GM18867 (cell line): ENCODE measurements at regions not wholly inside any gene's neighbourhood (a gene's known extent, or its start where the extent isn't known, plus 50 kb on each side); places are given as distances from the start of the nearest gene placed in this dataset.

ENCODE experiments used
- ATAC-seq: cut with Tn5 transposase; IDR thresholded peaks from one replicate; pipeline ENCODE4 v1.9.1; 2021; ENCODE audit warnings: mild to moderate bottlenecking, moderate library complexity; ENCODE audit not compliant: unreplicated experiment

DNA sequence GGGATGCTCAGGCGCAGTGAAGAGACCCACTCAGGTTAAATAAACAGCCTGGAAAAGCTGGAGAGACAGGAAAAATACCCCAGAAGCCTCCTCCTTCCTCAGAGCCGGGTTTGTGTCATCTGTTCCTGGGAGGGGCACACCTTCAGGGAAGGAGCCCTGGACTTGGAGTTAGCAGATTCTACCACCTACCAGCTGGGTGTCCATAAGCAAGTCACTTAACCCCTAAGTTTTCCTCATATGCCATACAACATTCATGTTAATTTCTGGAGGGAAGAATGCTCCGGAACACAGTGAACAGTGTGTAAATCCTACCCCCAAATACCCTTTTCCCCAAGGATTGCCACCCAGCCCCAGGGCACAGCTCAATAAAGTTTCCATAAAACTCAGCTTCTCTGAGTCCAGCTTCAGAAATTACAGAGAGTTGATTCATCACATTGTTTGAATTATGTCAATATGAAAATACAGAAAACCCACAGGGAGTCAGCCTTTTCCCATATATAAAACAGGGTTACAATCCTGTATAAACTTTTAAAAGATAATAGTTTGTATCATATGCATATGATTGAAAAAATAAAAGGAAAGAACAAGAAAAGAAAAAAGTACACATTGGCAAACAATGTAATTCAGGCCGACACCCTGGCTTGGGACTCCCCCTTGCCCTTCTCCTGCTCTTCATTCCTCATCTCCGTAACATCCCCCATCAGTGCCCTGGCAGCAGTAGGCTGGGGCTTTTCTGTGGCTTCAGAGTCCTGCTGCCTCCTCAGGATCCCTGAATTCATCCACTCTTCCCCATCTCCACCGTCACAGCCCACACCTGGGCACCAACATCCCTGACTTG is 291.8 kb upstream of the USP24 start:
- ATAC-seq: no peak

DNA sequence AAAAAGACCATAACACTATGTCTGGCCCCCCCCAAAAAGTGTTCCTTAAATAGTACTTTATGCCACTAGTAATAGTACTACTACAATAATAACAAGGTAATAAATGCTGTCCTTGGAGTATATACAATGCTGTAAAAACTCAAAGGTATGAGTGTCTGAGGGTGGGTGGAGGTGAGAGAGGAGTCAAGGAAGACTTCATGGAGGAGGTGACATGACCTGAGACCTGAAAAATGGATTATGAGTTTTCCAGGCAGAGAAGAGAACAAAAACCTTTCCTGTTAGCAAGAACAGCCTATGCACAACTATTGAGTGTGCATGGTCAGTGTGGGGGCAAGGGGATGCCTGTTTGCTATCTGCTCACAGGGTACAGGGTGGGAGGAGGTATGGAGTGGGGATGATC is 290.2 kb upstream of the USP24 start:
- no peak for ATAC-seq

DNA sequence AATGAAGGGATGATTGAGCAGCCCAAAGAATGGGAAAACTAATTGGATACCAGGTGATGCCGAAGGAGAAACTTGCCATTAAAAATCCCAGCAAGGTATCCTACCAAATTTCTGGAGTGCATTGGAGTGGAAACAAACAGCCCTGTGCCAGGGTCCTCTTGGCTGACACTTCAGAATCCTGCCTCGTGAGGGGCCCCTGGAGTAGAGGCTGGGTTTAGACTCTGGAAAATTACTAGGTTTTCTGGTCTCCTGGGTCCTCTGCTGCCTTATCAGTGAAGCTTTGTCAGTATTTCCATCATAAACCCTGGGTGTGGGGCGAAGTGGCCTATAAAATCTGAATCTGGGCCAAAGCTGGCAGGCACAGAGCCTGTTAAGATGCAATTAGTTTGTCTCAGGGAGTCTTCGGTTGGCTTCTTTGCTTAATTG is 289.2 kb upstream of the USP24 start:
- no peak for ATAC-seq

GRCh38 chr1:55503663-55504305 is 288.6 kb upstream of the USP24 start:
- no peak for ATAC-seq

- ATAC-seq: no peak
These were observed 285.4 kb upstream of the USP24 start for GRCh38 chr1:55500601-55501000.

- no peak for ATAC-seq
These were observed 275.4 kb upstream of the USP24 start for GRCh38 chr1:55490547-55490946.

GRCh38 chr1:55484173-55484572 is 269.0 kb upstream of the USP24 start:
- ATAC-seq: no peak

DNA sequence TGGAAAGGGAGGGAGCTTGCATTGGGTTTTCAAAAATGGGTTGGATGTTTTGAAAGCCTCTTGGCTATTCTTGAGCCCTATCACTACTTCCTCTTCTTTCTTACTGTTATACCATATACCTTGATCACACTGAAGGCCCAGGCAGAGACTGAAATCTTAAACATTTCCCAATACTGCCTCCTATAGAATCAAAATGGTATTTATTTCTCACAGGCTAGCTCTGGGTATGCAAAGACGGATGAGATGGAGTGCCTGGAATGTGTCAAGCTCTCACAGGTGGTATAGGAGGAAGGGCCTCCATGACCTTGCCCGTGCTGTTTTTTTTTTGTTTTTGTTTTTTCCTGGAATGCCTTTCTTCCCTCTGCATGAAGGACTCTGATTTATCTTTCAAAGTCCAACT is 268.4 kb upstream of the USP24 start:
- no peak for ATAC-seq

DNA sequence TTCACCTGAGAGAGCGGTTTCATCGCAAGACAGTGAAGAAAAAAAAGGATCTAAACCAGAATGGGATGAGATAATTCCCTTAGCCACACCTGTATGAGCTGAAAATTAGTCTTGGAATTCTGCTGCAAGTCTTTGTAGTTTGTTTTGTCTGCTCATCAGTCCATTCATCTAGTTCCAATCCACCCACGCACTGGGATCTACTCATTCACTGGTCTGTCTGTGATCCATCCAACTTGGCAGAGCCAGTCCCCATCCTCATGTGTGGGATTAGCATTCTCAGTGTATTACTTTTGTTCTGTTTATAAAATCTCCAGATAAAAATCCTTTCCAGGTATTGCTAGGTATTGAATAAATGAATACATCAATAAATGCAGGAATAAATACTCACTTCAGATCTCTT is 266.5 kb upstream of the USP24 start:
- no peak for ATAC-seq

DNA sequence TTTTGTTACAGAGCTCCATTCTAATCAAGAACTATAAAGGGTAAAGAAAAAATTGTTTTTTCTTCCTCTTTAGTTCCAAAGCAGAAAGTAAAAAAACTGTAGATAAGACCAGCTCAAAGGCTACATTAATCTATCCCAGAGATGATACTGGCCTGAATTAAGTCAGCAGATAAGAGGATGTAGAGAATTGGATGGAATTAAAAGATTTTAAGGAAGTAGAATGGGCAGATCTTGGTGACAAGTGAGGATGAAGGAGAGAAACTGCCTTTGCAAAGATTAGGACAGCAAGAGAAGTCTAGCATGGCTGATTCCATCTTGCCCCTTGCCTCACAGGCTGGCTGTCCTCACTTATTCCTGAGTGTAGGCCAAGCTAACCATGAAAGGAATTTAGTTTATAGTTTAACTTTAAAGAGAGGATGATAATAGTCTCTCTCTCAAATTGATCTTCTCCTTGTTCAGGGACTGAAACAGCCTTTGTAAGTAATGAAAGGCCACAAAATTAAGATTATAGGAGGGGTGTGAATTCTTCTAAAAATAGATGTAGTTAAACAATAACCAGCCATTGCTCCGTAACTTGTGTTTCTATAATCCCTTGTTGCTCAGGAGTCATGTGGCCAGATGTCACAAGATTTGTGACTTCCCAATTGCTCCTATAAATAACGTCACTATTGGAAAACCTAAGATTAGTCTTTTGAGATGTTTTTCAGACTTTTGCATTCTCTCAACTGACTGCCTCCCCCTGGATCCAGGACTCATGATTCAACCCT is 265.0 kb upstream of the USP24 start:
- no peak for ATAC-seq

- ATAC-seq: no peak
These were observed 263.6 kb upstream of the USP24 start for GRCh38 chr1:55478742-55479141.

GRCh38 chr1:55477953-55478352 is 262.8 kb upstream of the USP24 start:
- ATAC-seq: no peak

GRCh38 chr1:55476445-55477015 is 261.4 kb upstream of the USP24 start:
- no peak for ATAC-seq

- no peak for ATAC-seq
These were observed 259.1 kb upstream of the USP24 start for GRCh38 chr1:55474168-55474786.

- ATAC-seq: no peak
These were observed 258.5 kb upstream of the USP24 start for GRCh38 chr1:55473661-55474060.

GRCh38 chr1:55472784-55473183 is 257.6 kb upstream of the USP24 start:
- ATAC-seq: no peak

DNA sequence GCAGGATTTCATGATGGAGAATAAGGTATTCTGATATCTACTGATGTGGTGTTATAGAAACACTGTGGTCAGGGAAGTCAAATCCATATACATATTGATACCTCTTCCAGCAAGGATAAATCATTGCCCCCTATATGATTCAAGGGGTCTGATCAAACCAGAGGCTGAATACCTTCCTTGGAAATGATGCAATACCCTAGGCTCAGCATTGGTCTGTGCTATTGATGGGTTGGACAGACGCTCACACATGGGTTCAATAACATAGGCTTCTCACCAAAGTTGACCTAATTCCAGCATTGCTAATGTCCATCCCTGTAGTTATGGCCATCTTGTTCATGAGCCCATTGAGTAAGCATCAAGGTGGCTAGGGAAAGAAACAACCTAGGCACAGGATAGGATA is 257.0 kb upstream of the USP24 start:
- no peak for ATAC-seq

DNA sequence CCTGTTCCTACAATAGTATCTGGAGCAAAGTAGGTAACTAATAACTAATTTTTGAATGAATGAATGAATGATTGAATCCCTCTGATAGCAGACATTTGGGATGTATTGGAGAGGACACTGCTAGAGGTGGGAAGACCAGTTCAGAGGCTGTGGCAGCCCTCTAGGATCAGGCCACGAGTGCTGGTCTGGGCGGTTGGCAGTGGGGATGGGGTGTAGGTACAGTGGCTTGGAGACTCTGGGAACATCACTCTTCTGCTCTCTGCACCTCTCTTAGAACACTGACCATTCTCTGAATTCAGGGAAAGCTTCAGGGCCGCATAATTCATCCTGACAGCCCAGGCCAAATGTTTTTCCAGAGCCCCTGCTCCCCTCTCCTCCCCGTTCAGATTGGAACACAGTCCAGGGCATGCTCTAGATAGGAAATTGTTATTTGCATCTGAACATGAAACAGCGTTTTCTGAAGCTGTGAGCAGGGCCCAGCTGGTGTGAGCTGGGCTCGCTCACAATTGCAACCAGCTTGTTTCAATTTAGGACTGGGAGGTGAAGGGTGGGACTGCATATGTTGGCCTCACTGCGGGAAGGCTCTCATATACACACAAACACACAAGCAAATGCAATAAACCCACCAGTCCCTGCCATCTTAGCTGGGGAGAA is 253.1 kb upstream of the USP24 start:
- ATAC-seq: no peak

DNA sequence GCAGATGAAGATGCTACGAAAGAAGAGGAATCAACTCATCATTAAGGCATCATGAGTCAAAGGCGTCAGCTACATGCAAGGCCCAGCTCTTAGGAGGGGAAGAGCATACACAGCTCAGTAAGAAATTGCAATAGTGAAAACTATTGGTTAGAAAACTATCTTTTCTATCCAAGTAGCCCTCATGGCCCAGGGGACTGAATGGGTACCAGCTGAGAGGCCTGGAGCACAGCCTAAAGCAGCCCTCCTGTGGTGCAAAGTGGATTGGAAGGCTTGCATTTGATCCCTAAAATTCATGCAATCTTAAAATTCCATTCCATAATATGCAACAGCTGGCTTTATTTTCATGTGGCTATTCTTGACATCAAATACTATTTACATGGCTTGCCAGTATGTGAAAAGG is 251.8 kb upstream of the USP24 start:
- no peak for ATAC-seq

DNA sequence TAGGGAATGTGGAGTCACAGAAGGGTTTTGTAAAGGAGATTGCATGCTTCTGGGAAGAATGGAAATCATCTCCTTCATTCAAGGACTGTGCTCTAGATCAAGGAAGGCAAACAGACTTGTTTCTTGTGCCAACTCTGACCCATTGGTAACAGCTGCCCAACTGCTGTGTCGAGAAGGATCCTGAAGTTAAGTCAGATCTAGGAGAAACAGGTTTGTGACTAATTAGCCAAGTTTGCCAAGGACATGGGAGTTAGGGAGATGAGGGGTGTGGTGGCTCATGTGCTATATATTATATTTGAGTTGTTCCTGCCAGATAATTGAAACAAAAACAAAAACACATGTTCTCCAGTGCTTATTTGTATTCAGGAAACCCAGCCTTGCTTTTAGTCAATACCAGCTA is 251.2 kb upstream of the USP24 start:
- no peak for ATAC-seq

DNA sequence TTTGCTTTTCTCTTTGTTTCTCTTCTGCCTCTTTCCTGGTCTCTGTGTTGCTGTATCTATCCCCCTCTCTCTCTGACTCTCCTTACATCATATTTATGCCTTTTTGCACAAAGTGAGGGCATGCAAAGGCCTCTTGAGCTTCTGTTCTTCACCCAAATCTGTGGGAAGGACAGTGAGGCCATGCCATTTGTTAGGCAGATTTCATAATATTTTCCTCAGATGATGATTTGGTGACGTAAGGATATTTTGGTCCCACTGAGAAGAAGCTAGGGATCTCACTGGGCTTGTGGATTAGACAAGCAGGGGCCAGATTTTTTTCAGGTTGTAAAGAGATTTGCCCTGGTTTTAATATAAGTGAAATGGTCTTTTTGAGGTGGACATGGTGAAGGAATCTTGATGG is 249.4 kb upstream of the USP24 start:
- no peak for ATAC-seq
